Neutrophil (primary cell): ENCODE measurements at regions not wholly inside any gene's neighbourhood (a gene's known extent, or its start where the extent isn't known, plus 50 kb on each side); places are given as distances from the start of the nearest gene placed in this dataset.

Experiments
- H3K27ac ChIP-seq: fragments of 200-600 bp; sonication (generic); 2 replicates; pipeline ENCODE4 v1.5.1; 2016; ENCODE audit warnings: mild to moderate bottlenecking, moderate library complexity
- H3K27me3 ChIP-seq: fragments of 200-600 bp; sonication (generic); 2 replicates; pipeline ENCODE4 v1.6.0; 2016; ENCODE audit warnings: mild to moderate bottlenecking
- H3K36me3 ChIP-seq: fragments of 200-600 bp; sonication (generic); 2 replicates; pipeline ENCODE4 v1.5.1; 2017
- H3K4me1 ChIP-seq, 2 experiments: fragments of 200-600 bp in 1 of 2; sonication (generic) in 1 of 2; 1 replicate in 1 of 2; 2 replicates in 1 of 2; pipeline versions ENCODE4 v1.5.1 to v1.6.1; 2013 to 2016; ENCODE audit warnings: low read depth in 1 of 2, low read length in 1 of 2, mild to moderate bottlenecking in 1 of 2, moderate library complexity in 1 of 2; ENCODE audit not compliant: control insufficient read depth in 1 of 2, insufficient read depth in 1 of 2
- H3K4me3 ChIP-seq, 2 experiments: fragments of 200-600 bp in 1 of 2; sonication (generic) in 1 of 2; 1 replicate in 1 of 2; 2 replicates in 1 of 2; pipeline ENCODE4 v1.5.1; 2013 to 2016; ENCODE audit warnings: low read depth in 1 of 2, low read length in 1 of 2, mild to moderate bottlenecking in 1 of 2, moderate library complexity in 1 of 2
- H3K9me3 ChIP-seq: fragments of 200-600 bp; sonication (generic); 2 replicates; pipeline ENCODE4 v1.5.1; 2016
- CTCF ChIP-seq: fragments of 200-600 bp; sonication (generic); IDR thresholded peaks from 2 replicates; pipeline ENCODE4 v1.5.1; 2016; ENCODE audit warnings: antibody characterized with exemption

- Histone ChIP-seq H3K4me3 (no peak overlapping the region), H3K4me1 (no peaks in the 10 kb centered on the region), H3K27me3 (no peaks in the 10 kb centered on the region), H3K27ac (no peak overlapping the region), H3K36me3 (no peaks in the 10 kb centered on the region), H3K9me3 (no peaks in the 10 kb centered on the region)
- no peak for TF ChIP-seq CTCF
Observed at GRCh38 chr9:105886136-105886535, 191.8 kb downstream of the TMEM38B start.

GRCh38 chr9:105887679-105888078 is 193.3 kb downstream of the TMEM38B start:
- H3K4me1 ChIP-seq, result no peaks in the 10 kb centered on the region
- H3K36me3 ChIP-seq, result no peaks in the 10 kb centered on the region
- H3K4me3 ChIP-seq, result no peak overlapping the region
- no peaks in the 10 kb centered on the region for H3K9me3 ChIP-seq
- H3K27ac ChIP-seq, result no peak overlapping the region
- no peaks in the 10 kb centered on the region for H3K27me3 ChIP-seq
- TF ChIP-seq CTCF, result no peak

- no peak for TF ChIP-seq CTCF
- Histone ChIP-seq H3K27me3 (no peaks in the 10 kb centered on the region), H3K27ac (no peak overlapping the region), H3K4me3 (no peak overlapping the region), H3K36me3 (no peaks in the 10 kb centered on the region), H3K9me3 (no peaks in the 10 kb centered on the region), H3K4me1 (no peaks in the 10 kb centered on the region)
Observed at GRCh38 chr9:105890046-105890822, 195.9 kb downstream of the TMEM38B start.

GRCh38 chr9:105900123-105900522 is 205.8 kb downstream of the TMEM38B start:
- H3K36me3 ChIP-seq, result no peaks in the 10 kb centered on the region
- H3K4me3 ChIP-seq, result no peak overlapping the region
- H3K4me1 ChIP-seq, result no peaks in the 10 kb centered on the region
- no peaks in the 10 kb centered on the region for H3K27me3 ChIP-seq
- TF ChIP-seq CTCF, result no peak
- H3K27ac ChIP-seq, result no peak overlapping the region
- H3K9me3 ChIP-seq, result no peaks in the 10 kb centered on the region

- Histone ChIP-seq H3K36me3 (no peaks in the 10 kb centered on the region), H3K27me3 (no peaks in the 10 kb centered on the region), H3K4me3 (no peak overlapping the region), H3K9me3 (no peaks in the 10 kb centered on the region), H3K4me1 (no peaks in the 10 kb centered on the region), H3K27ac (no peak overlapping the region)
- no peak for TF ChIP-seq CTCF
Observed at GRCh38 chr9:105901514-105902109, 207.3 kb downstream of the TMEM38B start.
